ENCODE measurements at regions not wholly inside any gene's neighbourhood (a gene's known extent, or its start where the extent isn't known, plus 50 kb on each side); places are given as distances from the start of the nearest gene placed in this dataset.

- no peak overlapping the region for H3K4me3 ChIP-seq (ENCODE audit: low read depth, low read length)
- H3K27me3 ChIP-seq (ENCODE audit: control insufficient read depth, insufficient read depth, low read length): no peaks in the 10 kb centered on the region
- POLR2A ChIA-PET: no interaction called here
- DNase-seq (ENCODE audit: low read depth): no peak
- CTCF ChIA-PET: no interaction called here
- TF ChIP-seq CTCF (IDR thresholded peaks at IDR 0.05; ENCODE audit: insufficient read depth, low read depth, low read length): no peak
- no peaks in the 10 kb centered on the region for H3K36me3 ChIP-seq (ENCODE audit: control insufficient read depth, insufficient read depth, low read length)
Observed at GRCh38 chr4:164203476-164203875, 550.5 kb upstream of the SMIM31 start.

GRCh38 chr4:164204434-164204833 is 549.5 kb upstream of the SMIM31 start:
- CTCF ChIA-PET: no interaction called here
- no peaks in the 10 kb centered on the region for H3K27me3 ChIP-seq (ENCODE audit: control insufficient read depth, insufficient read depth, low read length)
- no peak for DNase-seq (ENCODE audit: low read depth)
- no peaks in the 10 kb centered on the region for H3K36me3 ChIP-seq (ENCODE audit: control insufficient read depth, insufficient read depth, low read length)
- no peak for TF ChIP-seq CTCF (IDR thresholded peaks at IDR 0.05; ENCODE audit: insufficient read depth, low read depth, low read length)
- H3K4me3 ChIP-seq (ENCODE audit: low read depth, low read length): no peak overlapping the region
- POLR2A ChIA-PET: no interaction called here

- Histone ChIP-seq H3K36me3 (ENCODE audit: control insufficient read depth, insufficient read depth, low read length) (no peaks in the 10 kb centered on the region), H3K27me3 (ENCODE audit: control insufficient read depth, insufficient read depth, low read length) (no peaks in the 10 kb centered on the region), H3K4me3 (ENCODE audit: low read depth, low read length) (no peak overlapping the region)
- DNase-seq (ENCODE audit: low read depth): no peak
- CTCF ChIA-PET: no interaction called here
- TF ChIP-seq CTCF (IDR thresholded peaks at IDR 0.05; ENCODE audit: insufficient read depth, low read depth, low read length): no peak
- POLR2A ChIA-PET: no interaction called here
Observed at GRCh38 chr4:164207460-164207859, 546.5 kb upstream of the SMIM31 start.

GRCh38 chr4:164210377-164210776 is 543.6 kb upstream of the SMIM31 start:
- Histone ChIP-seq H3K36me3 (ENCODE audit: control insufficient read depth, insufficient read depth, low read length) (no peaks in the 10 kb centered on the region), H3K4me3 (ENCODE audit: low read depth, low read length) (no peak overlapping the region), H3K27me3 (ENCODE audit: control insufficient read depth, insufficient read depth, low read length) (no peaks in the 10 kb centered on the region)
- no peak for TF ChIP-seq CTCF (IDR thresholded peaks at IDR 0.05; ENCODE audit: insufficient read depth, low read depth, low read length)
- POLR2A ChIA-PET: no interaction called here
- DNase-seq (ENCODE audit: low read depth): no peak
- CTCF ChIA-PET: interaction anchor here (0.8 kb wide), 1 partner anchor 32 kb away, joined by 3 read pairs; no protein-coding TSS in a partner anchor

- no peak for DNase-seq (ENCODE audit: low read depth)
- ChIA-PET CTCF (no interaction called here), POLR2A (no interaction called here)
- Histone ChIP-seq H3K27me3 (ENCODE audit: control insufficient read depth, insufficient read depth, low read length) (no peaks in the 10 kb centered on the region), H3K4me3 (ENCODE audit: low read depth, low read length) (no peak overlapping the region), H3K36me3 (ENCODE audit: control insufficient read depth, insufficient read depth, low read length) (no peaks in the 10 kb centered on the region)
- TF ChIP-seq CTCF (IDR thresholded peaks at IDR 0.05; ENCODE audit: insufficient read depth, low read depth, low read length): no peak
Observed at GRCh38 chr4:164212134-164212533, 541.8 kb upstream of the SMIM31 start.

Data from BJ (cell line).